Gastrocnemius medialis (tissue), 4 donors: ENCODE measurements at regions not wholly inside any gene's neighbourhood (a gene's known extent, or its start where the extent isn't known, plus 50 kb on each side); places are given as distances from the start of the nearest gene placed in this dataset.

Experiments
- ATAC-seq, 2 donors: fragments of 150-250 bp; one replicate each; pipeline ENCODE4 v1.9.1; 2016
- DNase-seq, 2 donors: peaks; one replicate each; pipeline ENCODE4 v3.0.0-alpha.2; 2019
- H3K27ac ChIP-seq, 4 donors: fragments of 200-600 bp; sonication (generic); 1 replicate in 1 of 4; 2 replicates in 3 of 4; pipeline ENCODE4 v1.5.1; 2016 to 2018; ENCODE audit warnings: mild to moderate bottlenecking in 2 of 4, moderate library complexity in 1 of 4
- H3K27me3 ChIP-seq, 3 donors: fragments of 200-600 bp; sonication (generic) in 2 of 3; 1 replicate in 1 of 3; 2 replicates in 2 of 3; pipeline versions ENCODE4 v1.5.1 to v1.6.0; 2016 to 2019; ENCODE audit warnings: mild to moderate bottlenecking in 1 of 3, moderate library complexity in 1 of 3
- H3K36me3 ChIP-seq, 2 donors: fragments of 200-600 bp; sonication (generic) in 1 of 2; one replicate each; pipeline ENCODE4 v1.5.1; 2017 to 2018
- H3K4me1 ChIP-seq, 2 donors: fragments of 200-600 bp; sonication (generic) in 1 of 2; one replicate each; pipeline ENCODE4 v1.5.1; 2016 to 2017; ENCODE audit warnings: mild to moderate bottlenecking in 2 of 2
- H3K4me3 ChIP-seq, 4 donors: fragments of 200-600 bp; sonication (generic) in 3 of 4; 1 replicate in 1 of 4; 2 replicates in 3 of 4; pipeline ENCODE4 v1.5.1; 2016 to 2019; ENCODE audit warnings: mild to moderate bottlenecking in 2 of 4
- H3K9me3 ChIP-seq, 3 donors: fragments of 200-600 bp; sonication (generic) in 2 of 3; 1 replicate in 1 of 3; 2 replicates in 2 of 3; pipeline ENCODE4 v1.5.1; 2016 to 2019
- POLR2A ChIP-seq, 2 donors: fragments of 450-650 bp; IDR thresholded peaks; one replicate each; pipeline ENCODE4 v1.6.1; 2017; ENCODE audit warnings: antibody characterized with exemption in 2 of 2, mild to moderate bottlenecking in 2 of 2, moderate library complexity in 2 of 2
- in situ Hi-C, 4 donors: fragments of 200-750 bp; cut with MboI; loops; one replicate each; pipeline versions ENCODE4 v1.15.0 to v1.8.0; 2017; ENCODE audit warnings: low sequenced_read_pairs in 4 of 4
- intact Hi-C: fragments of 100-400 bp; cut with DNase I; formaldehyde crosslinking; loops from one replicate; pipeline ENCODE4 v1.15.1; 2023; ENCODE audit warnings: low total_unique reads
- TF ChIP-seq, protein P1 (sequence below), 5 experiments: fragments of 450-650 bp in 3 of 5; fragments of 200-600 bp in 2 of 5; sonication (generic) in 2 of 5; IDR thresholded peaks in 4 of 5; conservative IDR thresholded peaks in 1 of 5; 1 replicate in 4 of 5; 2 replicates in 1 of 5; pipeline ENCODE4 v1.5.1; 2016 to 2019; ENCODE audit warnings: antibody characterized with exemption in 5 of 5, mild to moderate bottlenecking in 3 of 5, moderate library complexity in 3 of 5

DNA sequence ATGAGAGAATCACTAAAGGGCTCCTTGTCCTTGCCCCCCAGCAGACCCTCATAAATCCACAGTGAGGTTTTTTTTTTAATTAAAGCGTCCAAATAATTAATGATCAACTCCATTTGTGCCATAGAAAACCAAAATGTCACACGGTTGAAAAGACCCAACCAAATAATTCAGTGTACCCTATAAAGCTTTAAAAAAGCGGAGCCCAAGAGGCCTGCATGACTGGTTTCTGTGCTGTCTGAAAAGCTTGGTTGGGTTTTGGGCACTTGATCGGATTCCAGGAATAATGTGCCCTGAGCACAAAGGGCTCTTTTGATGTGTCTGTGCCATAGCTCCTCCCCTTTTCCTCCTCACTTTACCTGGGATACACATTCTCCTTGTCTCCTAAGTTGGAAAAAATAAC lies 523.2 kb downstream of the TNS1 start:
- TF ChIP-seq, protein P1, sequence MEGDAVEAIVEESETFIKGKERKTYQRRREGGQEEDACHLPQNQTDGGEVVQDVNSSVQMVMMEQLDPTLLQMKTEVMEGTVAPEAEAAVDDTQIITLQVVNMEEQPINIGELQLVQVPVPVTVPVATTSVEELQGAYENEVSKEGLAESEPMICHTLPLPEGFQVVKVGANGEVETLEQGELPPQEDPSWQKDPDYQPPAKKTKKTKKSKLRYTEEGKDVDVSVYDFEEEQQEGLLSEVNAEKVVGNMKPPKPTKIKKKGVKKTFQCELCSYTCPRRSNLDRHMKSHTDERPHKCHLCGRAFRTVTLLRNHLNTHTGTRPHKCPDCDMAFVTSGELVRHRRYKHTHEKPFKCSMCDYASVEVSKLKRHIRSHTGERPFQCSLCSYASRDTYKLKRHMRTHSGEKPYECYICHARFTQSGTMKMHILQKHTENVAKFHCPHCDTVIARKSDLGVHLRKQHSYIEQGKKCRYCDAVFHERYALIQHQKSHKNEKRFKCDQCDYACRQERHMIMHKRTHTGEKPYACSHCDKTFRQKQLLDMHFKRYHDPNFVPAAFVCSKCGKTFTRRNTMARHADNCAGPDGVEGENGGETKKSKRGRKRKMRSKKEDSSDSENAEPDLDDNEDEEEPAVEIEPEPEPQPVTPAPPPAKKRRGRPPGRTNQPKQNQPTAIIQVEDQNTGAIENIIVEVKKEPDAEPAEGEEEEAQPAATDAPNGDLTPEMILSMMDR (IDR thresholded peaks at IDR 0.05 in 4 of 5, conservative IDR thresholded peaks at IDR 0.05 in 1 of 5), result no peak
- no peak for TF ChIP-seq POLR2A (IDR thresholded peaks at IDR 0.05)
- no peaks in the 10 kb centered on the region for H3K36me3 ChIP-seq
- H3K9me3 ChIP-seq, result no peaks in the 10 kb centered on the region
- DNase-seq (no peak), ATAC-seq (no peak)
- no peaks in the 10 kb centered on the region for H3K27me3 ChIP-seq
- H3K27ac ChIP-seq, result no peak overlapping the region
- in situ Hi-C loops, result no loop called here
- intact Hi-C loops, result no loop called here
- H3K4me1 ChIP-seq, result no peaks in the 10 kb centered on the region
- no peak overlapping the region for H3K4me3 ChIP-seq

- Histone ChIP-seq H3K9me3 (no peaks in the 10 kb centered on the region), H3K27me3 (no peaks in the 10 kb centered on the region), H3K36me3 (no peaks in the 10 kb centered on the region), H3K4me3 (no peak overlapping the region), H3K4me1 (no peaks in the 10 kb centered on the region), H3K27ac (no peak overlapping the region)
- TF ChIP-seq, protein P1 (IDR thresholded peaks at IDR 0.05 in 4 of 5, conservative IDR thresholded peaks at IDR 0.05 in 1 of 5), result no peak
- no peak for TF ChIP-seq POLR2A (IDR thresholded peaks at IDR 0.05)
- intact Hi-C loops, result no loop called here
- DNase-seq, result no peak
- in situ Hi-C loops, result no loop called here
- no peak for ATAC-seq
Observed at GRCh38 chr2:217478831-217479455, 523.9 kb downstream of the TNS1 start.

GRCh38 chr2:217477583-217477982 lies 525.2 kb downstream of the TNS1 start:
- no peaks in the 10 kb centered on the region for H3K9me3 ChIP-seq
- intact Hi-C loops (no loop called here), in situ Hi-C loops (no loop called here)
- H3K4me3 ChIP-seq, result no peak overlapping the region
- TF ChIP-seq POLR2A (IDR thresholded peaks at IDR 0.05), result no peak
- TF ChIP-seq, protein P1 (IDR thresholded peaks at IDR 0.05 in 4 of 5, conservative IDR thresholded peaks at IDR 0.05 in 1 of 5), result no peak
- no peaks in the 10 kb centered on the region for H3K4me1 ChIP-seq
- no peaks in the 10 kb centered on the region for H3K36me3 ChIP-seq
- no peak overlapping the region for H3K27ac ChIP-seq
- H3K27me3 ChIP-seq, result no peaks in the 10 kb centered on the region
- DNase-seq (no peak), ATAC-seq (no peak)

GRCh38 chr2:217475791-217476190 lies 527.0 kb downstream of the TNS1 start:
- Histone ChIP-seq H3K4me3 (no peak overlapping the region), H3K27me3 (no peaks in the 10 kb centered on the region), H3K9me3 (no peaks in the 10 kb centered on the region), H3K27ac (no peak overlapping the region), H3K4me1 (no peaks in the 10 kb centered on the region), H3K36me3 (no peaks in the 10 kb centered on the region)
- in situ Hi-C loops (no loop called here), intact Hi-C loops (no loop called here)
- no peak for TF ChIP-seq POLR2A (IDR thresholded peaks at IDR 0.05)
- TF ChIP-seq, protein P1 (IDR thresholded peaks at IDR 0.05 in 4 of 5, conservative IDR thresholded peaks at IDR 0.05 in 1 of 5), result no peak
- no peak for DNase-seq
- ATAC-seq, result no peak

- no peak overlapping the region for H3K27ac ChIP-seq
- in situ Hi-C loops (no loop called here), intact Hi-C loops (no loop called here)
- TF ChIP-seq, protein P1 (IDR thresholded peaks at IDR 0.05 in 4 of 5, conservative IDR thresholded peaks at IDR 0.05 in 1 of 5), result no peak
- no peak for TF ChIP-seq POLR2A (IDR thresholded peaks at IDR 0.05)
- H3K4me1 ChIP-seq, result no peaks in the 10 kb centered on the region
- ATAC-seq, result no peak
- H3K9me3 ChIP-seq, result no peaks in the 10 kb centered on the region
- H3K4me3 ChIP-seq, result no peak overlapping the region
- H3K36me3 ChIP-seq, result no peaks in the 10 kb centered on the region
- DNase-seq, result no peak
- H3K27me3 ChIP-seq, result no peaks in the 10 kb centered on the region
Observed at GRCh38 chr2:217475101-217475500, 527.7 kb downstream of the TNS1 start.
